Sigmoid colon (tissue), 6 donors: ENCODE measurements at regions not wholly inside any gene's neighbourhood (a gene's known extent, or its start where the extent isn't known, plus 50 kb on each side); places are given as distances from the start of the nearest gene placed in this dataset.
A peak's percentile ranks its signal among the peaks of the same experiment; 100 is the strongest.

Experiments
- DNase-seq: peaks from one replicate; pipeline ENCODE4 v3.0.0-alpha.2; 2019
- H3K27ac ChIP-seq, 4 donors: fragments of 200-600 bp; sonication (generic); one replicate each; pipeline ENCODE4 v1.5.1; 2016 to 2019; ENCODE audit warnings: mild to moderate bottlenecking in 1 of 4
- H3K27me3 ChIP-seq, 3 donors: fragments of 200-600 bp; sonication (generic); one replicate each; pipeline ENCODE4 v1.5.1; 2019; ENCODE audit warnings: mild to moderate bottlenecking in 1 of 3
- H3K36me3 ChIP-seq, 4 donors: fragments of 200-600 bp; sonication (generic); one replicate each; pipeline ENCODE4 v1.5.1; 2016 to 2019
- H3K4me1 ChIP-seq, 4 donors: fragments of 200-600 bp; sonication (generic); one replicate each; pipeline ENCODE4 v1.5.1; 2017 to 2019
- H3K4me3 ChIP-seq, 4 donors: fragments of 200-600 bp; sonication (generic); one replicate each; pipeline ENCODE4 v1.5.1; 2017 to 2019; ENCODE audit warnings: mild to moderate bottlenecking in 2 of 4, moderate library complexity in 1 of 4
- H3K9me3 ChIP-seq, 4 donors: fragments of 200-600 bp in 3 of 4; sonication (generic) in 3 of 4; one replicate each; pipeline versions ENCODE4 v1.5.1 to v1.6.1; 2013 to 2019
- EP300 ChIP-seq, 4 donors: sonication (generic); formaldehyde crosslinking; IDR thresholded peaks; one replicate each; pipeline ENCODE4 v1.6.1; 2017; ENCODE audit warnings: antibody characterized with exemption in 4 of 4
- POLR2A ChIP-seq, 2 donors: fragments of 450-650 bp; IDR thresholded peaks; one replicate each; pipeline ENCODE4 v1.6.1; 2016; ENCODE audit warnings: antibody characterized with exemption in 2 of 2, mild to moderate bottlenecking in 2 of 2, moderate library complexity in 2 of 2
- POLR2AphosphoS5 ChIP-seq, 4 donors: sonication (generic); formaldehyde crosslinking; IDR thresholded peaks; one replicate each; pipeline ENCODE4 v1.6.1; 2017; ENCODE audit warnings: antibody characterized with exemption in 4 of 4
- WGBS, 2 donors: extraction: QIAGEN DNeasy Blood & Tissue Kit; methylation state at CpG; one replicate each; pipeline ENCODE4 v1.1.7; 2013; 5-methylcytosine and 5-hydroxymethylcytosine counted together
- intact Hi-C: fragments of 100-400 bp; cut with DNase I; formaldehyde crosslinking; loops from one replicate; pipeline ENCODE4 v1.15.1; 2023
- TF ChIP-seq, protein P1 (sequence below), 4 experiments: fragments of 450-650 bp in 3 of 4; fragments of 200-600 bp in 1 of 4; IDR thresholded peaks; one replicate each; pipeline ENCODE4 v1.5.1; 2016 to 2019; ENCODE audit warnings: antibody characterized with exemption in 4 of 4, mild to moderate bottlenecking in 3 of 4, moderate library complexity in 2 of 4
- donor health status: healthy with polysubstance abuse.
- donor health status: healthy.

GRCh38 chr5:179430193-179431175, 85.2 kb upstream of the ADAMTS2 start:
- H3K4me1 ChIP-seq = no peaks in the 10 kb centered on the region
- no peaks in the 10 kb centered on the region for H3K9me3 ChIP-seq
- H3K36me3 ChIP-seq = no peaks in the 10 kb centered on the region
- peak; percentile 50 for DNase-seq
- no peak overlapping the region for H3K27ac ChIP-seq
- TF ChIP-seq POLR2A (IDR thresholded peaks at IDR 0.05) (no peak), POLR2AphosphoS5 (IDR thresholded peaks at IDR 0.05) (no peak), EP300 (IDR thresholded peaks at IDR 0.05) (no peak)
- TF ChIP-seq, protein P1, sequence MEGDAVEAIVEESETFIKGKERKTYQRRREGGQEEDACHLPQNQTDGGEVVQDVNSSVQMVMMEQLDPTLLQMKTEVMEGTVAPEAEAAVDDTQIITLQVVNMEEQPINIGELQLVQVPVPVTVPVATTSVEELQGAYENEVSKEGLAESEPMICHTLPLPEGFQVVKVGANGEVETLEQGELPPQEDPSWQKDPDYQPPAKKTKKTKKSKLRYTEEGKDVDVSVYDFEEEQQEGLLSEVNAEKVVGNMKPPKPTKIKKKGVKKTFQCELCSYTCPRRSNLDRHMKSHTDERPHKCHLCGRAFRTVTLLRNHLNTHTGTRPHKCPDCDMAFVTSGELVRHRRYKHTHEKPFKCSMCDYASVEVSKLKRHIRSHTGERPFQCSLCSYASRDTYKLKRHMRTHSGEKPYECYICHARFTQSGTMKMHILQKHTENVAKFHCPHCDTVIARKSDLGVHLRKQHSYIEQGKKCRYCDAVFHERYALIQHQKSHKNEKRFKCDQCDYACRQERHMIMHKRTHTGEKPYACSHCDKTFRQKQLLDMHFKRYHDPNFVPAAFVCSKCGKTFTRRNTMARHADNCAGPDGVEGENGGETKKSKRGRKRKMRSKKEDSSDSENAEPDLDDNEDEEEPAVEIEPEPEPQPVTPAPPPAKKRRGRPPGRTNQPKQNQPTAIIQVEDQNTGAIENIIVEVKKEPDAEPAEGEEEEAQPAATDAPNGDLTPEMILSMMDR (IDR thresholded peaks at IDR 0.05) = no peak
- intact Hi-C loops = no loop called here
- H3K4me3 ChIP-seq = no peak overlapping the region
- no peaks in the 10 kb centered on the region for H3K27me3 ChIP-seq
- WGBS, 2 donors = 83 to 89% methylated on average over 22 of the region's 22 CpGs

GRCh38 chr5:179427676-179428056, 82.4 kb upstream of the ADAMTS2 start:
- intact Hi-C loops = no loop called here
- Histone ChIP-seq H3K27ac (no peak overlapping the region), H3K4me1 (no peaks in the 10 kb centered on the region), H3K27me3 (no peaks in the 10 kb centered on the region), H3K36me3 (no peaks in the 10 kb centered on the region), H3K9me3 (no peaks in the 10 kb centered on the region), H3K4me3 (no peak overlapping the region)
- DNase-seq = no peak
- 85% methylated on average over 21 of the region's 21 CpGs for WGBS, 2 donors
- TF ChIP-seq, protein P1 (IDR thresholded peaks at IDR 0.05) = no peak
- TF ChIP-seq EP300 (IDR thresholded peaks at IDR 0.05) (no peak), POLR2AphosphoS5 (IDR thresholded peaks at IDR 0.05) (no peak), POLR2A (IDR thresholded peaks at IDR 0.05) (no peak)

- H3K4me1 ChIP-seq = no peaks in the 10 kb centered on the region
Measured at GRCh38 chr5:179427032-179427675, 81.9 kb upstream of the ADAMTS2 start.

GRCh38 chr5:179422908-179423481, 77.7 kb upstream of the ADAMTS2 start:
- Histone ChIP-seq H3K27ac (no peak overlapping the region), H3K4me1 (no peaks in the 10 kb centered on the region), H3K9me3 (no peaks in the 10 kb centered on the region), H3K4me3 (no peak overlapping the region), H3K27me3 (peaks cover 0 to 6% (median 0%) of the 10 kb centered on the region in 3 donors), H3K36me3 (no peaks in the 10 kb centered on the region)
- TF ChIP-seq EP300 (IDR thresholded peaks at IDR 0.05) = no peak
- TF ChIP-seq POLR2AphosphoS5 (IDR thresholded peaks at IDR 0.05) = no peak
- TF ChIP-seq, protein P1 (IDR thresholded peaks at IDR 0.05) = no peak
- no peak for TF ChIP-seq POLR2A (IDR thresholded peaks at IDR 0.05)
- intact Hi-C loops = no loop called here
- WGBS, 2 donors = 65 to 74% methylated on average over 11 of the region's 11 CpGs
- peak; percentile 60 for DNase-seq

More at GRCh38 chr5:179427032-179427675, 81.9 kb upstream of the ADAMTS2 start:
- intact Hi-C loops = no loop called here
- no peaks in the 10 kb centered on the region for H3K9me3 ChIP-seq
- no peaks in the 10 kb centered on the region for H3K27me3 ChIP-seq
- H3K4me3 ChIP-seq = no peak overlapping the region
- WGBS, 2 donors = 76 to 78% methylated on average over 28 of the region's 28 CpGs
- DNase-seq = no peak
- H3K27ac ChIP-seq = no peak overlapping the region
- TF ChIP-seq, protein P1 (IDR thresholded peaks at IDR 0.05) = no peak
- TF ChIP-seq POLR2AphosphoS5 (IDR thresholded peaks at IDR 0.05) = no peak
- TF ChIP-seq POLR2A (IDR thresholded peaks at IDR 0.05) = no peak
- H3K36me3 ChIP-seq = no peaks in the 10 kb centered on the region
